B cell (primary cell): ENCODE measurements at regions not wholly inside any gene's neighbourhood (a gene's known extent, or its start where the extent isn't known, plus 50 kb on each side); places are given as distances from the start of the nearest gene placed in this dataset.

Experiments used
- CTCF ChIP-seq: fragments of 200-600 bp; IDR thresholded peaks from one replicate; pipeline ENCODE4 v1.8.0; 2022; ENCODE audit warnings: antibody characterized with exemption, mild to moderate bottlenecking
- EZH2 ChIP-seq: IDR thresholded peaks from 2 replicates; pipeline ENCODE4 v1.6.1; 2012; ENCODE audit warnings: borderline replicate concordance, low read depth, mild to moderate bottlenecking, moderate library complexity, low read length; ENCODE audit not compliant: insufficient read depth, poor library complexity, severe bottlenecking

GRCh38 chrX:39603230-39603629 is 494.5 kb downstream of the BCOR start:
- TF ChIP-seq CTCF: no peak
- no peak for TF ChIP-seq EZH2
